ENCODE measurements at regions not wholly inside any gene's neighbourhood (a gene's known extent, or its start where the extent isn't known, plus 50 kb on each side); places are given as distances from the start of the nearest gene placed in this dataset.

DNA sequence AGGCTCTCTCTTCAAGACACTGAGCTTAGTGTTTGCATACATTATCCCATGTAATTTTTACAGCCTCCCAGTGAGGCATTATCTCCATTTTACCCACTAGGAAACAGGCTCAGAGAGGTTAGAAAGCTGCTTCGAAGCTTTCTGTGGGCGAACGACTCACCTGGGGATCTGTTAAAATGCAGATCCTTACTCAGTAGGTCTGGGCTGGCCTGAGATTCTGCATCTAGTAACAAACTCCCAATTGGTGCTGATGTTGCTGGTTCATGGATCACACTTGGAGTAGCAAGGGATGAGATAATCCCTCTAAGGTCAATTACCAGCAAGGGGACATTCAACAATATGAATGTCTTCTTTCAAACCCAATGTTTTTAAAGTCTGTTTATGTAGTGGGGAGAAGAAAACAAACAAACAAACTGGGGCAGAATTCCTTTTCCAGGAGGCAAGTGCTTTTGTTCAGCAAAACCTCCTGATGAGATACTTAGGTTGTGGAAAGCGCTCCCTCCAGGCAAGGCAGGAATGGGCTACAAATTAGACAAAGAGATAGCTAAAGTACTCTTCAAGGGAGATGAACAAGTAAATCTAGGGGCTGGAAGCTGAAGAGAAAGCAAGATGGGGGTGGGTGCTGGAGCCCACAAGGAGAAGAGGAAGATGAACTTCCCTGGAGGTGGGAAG is 311.9 kb downstream of the SHQ1 start:
- Mint-ChIP-seq H3K27me3 (peaks cover 4 to 6% of the 10 kb centered on the region in 2 donors), H3K9me3 (no peaks in the 10 kb centered on the region), H3K36me3 (no peaks in the 10 kb centered on the region), H3K27ac (no peak overlapping the region), H3K4me1 (peaks cover 0 to 2% (median 0%) of the 10 kb centered on the region in 4 donors), H3K4me3 (no peak overlapping the region)
- H3K27me3 ChIP-seq (ENCODE audit: insufficient read depth, low read length): no peaks in the 10 kb centered on the region
- POLR2A ChIA-PET (ENCODE audit: partially characterized antibody): no interaction called here
- DNase-seq: no peak
- intact Hi-C loops (cut with micrococcal nuclease): no loop called here
- CTCF ChIA-PET (ENCODE audit: partially characterized antibody): no interaction called here
- no peak overlapping the region for H3K4me3 ChIP-seq (ENCODE audit: low read length in 2 of 2)
- H3K4me1 ChIP-seq (ENCODE audit: insufficient read depth, low read length): no peaks in the 10 kb centered on the region
- no peak overlapping the region for H3K27ac ChIP-seq (ENCODE audit: low read depth, low read length)
- no peaks in the 10 kb centered on the region for H3K9me3 ChIP-seq (ENCODE audit: control insufficient read depth in 1 of 2, low read length in 2 of 2)
- no peaks in the 10 kb centered on the region for H3K36me3 ChIP-seq (ENCODE audit: insufficient read depth, low read length)

DNA sequence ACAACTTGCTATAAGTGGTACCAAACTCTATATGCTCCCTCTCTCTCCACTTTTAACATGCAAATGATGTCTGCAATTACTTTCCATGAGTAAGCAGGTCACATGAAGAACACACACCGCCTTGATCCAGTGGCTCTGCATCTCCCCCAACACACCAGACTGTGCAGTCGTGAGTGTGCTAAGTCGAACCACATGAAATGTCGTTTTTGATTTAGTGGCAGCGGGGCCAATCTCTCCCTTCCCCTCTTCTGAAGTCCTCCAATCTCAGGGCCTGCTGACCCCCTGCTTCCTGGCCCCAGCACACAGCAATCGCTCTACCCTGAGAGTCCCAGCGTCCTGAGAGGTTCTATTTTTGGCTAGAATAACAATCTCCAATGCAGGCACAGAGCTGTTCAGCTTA is 312.5 kb downstream of the SHQ1 start:
- intact Hi-C loops (cut with micrococcal nuclease): no loop called here
- no peaks in the 10 kb centered on the region for H3K4me1 ChIP-seq (ENCODE audit: insufficient read depth, low read length)
- H3K27me3 Mint-ChIP-seq: peaks cover 4 to 6% of the 10 kb centered on the region in 2 donors
- H3K4me3 Mint-ChIP-seq: no peak overlapping the region
- no peaks in the 10 kb centered on the region for H3K9me3 ChIP-seq (ENCODE audit: control insufficient read depth in 1 of 2, low read length in 2 of 2)
- H3K4me3 ChIP-seq (ENCODE audit: low read length in 2 of 2): no peak overlapping the region
- H3K4me1 Mint-ChIP-seq: peaks cover 0 to 2% (median 0%) of the 10 kb centered on the region in 4 donors
- peak overlapping the region in 1 of 7 donors; percentile 29 for H3K27ac Mint-ChIP-seq
- ChIA-PET CTCF (ENCODE audit: partially characterized antibody) (no interaction called here), POLR2A (ENCODE audit: partially characterized antibody) (no interaction called here)
- H3K27ac ChIP-seq (ENCODE audit: low read depth, low read length): no peak overlapping the region
- DNase-seq: no peak
- no peaks in the 10 kb centered on the region for H3K36me3 ChIP-seq (ENCODE audit: insufficient read depth, low read length)
- H3K9me3 Mint-ChIP-seq: no peaks in the 10 kb centered on the region
- H3K36me3 Mint-ChIP-seq: no peaks in the 10 kb centered on the region
- H3K27me3 ChIP-seq (ENCODE audit: insufficient read depth, low read length): no peaks in the 10 kb centered on the region

DNA sequence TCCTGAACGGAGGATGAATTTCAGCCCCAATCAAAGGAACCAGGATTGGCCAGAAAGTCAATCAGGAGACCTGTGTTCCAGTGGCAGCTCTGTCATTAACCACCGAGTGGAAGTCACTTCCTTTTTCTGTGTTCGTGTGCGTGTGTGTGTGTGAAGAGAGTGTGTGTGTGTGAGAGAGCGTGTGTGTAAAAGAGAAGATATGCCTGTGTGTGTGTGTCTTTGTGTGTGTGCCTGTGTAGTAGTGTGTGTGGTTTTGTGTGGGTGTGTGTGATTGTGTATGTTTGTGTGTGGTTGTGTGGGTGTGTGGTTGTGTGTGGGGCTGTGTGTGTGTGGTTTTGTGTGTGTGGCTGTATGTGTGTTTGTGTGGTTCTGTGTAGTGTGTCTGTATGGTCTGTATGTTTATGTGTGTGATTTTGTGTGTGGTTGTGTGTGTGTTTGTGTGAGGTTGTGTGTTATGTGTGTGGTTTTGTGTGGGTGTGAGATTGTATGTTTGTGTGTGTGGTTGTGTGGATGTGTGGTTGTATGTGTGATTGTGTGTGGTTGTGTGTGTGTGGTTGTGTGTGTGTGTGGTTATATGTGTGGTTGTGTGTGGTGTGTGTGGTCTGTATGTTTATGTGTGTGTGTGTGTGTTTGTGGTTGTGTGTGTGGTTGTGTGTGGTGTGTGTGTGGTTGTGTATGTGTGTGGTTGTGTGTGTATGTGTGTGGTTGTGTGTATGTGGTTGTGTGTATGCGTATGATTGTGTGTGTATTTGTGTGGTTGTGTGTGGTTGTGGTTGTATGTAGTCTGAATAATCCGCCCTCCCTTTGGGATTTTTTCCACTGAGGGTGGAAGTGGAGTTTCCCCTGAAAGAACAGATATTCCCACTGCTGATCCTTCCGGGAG is 314.4 kb downstream of the SHQ1 start:
- Mint-ChIP-seq H3K4me1 (peaks cover 0 to 2% (median 0%) of the 10 kb centered on the region in 4 donors), H3K27me3 (peaks cover 4% of the 10 kb centered on the region in 2 donors), H3K27ac (peak overlapping the region in 2 of 7 donors; percentile 47 to 54), H3K4me3 (peak overlapping the region in 1 of 8 donors; percentile 8), H3K9me3 (no peaks in the 10 kb centered on the region), H3K36me3 (no peaks in the 10 kb centered on the region)
- ChIA-PET CTCF (ENCODE audit: partially characterized antibody) (no interaction called here), POLR2A (ENCODE audit: partially characterized antibody) (no interaction called here)
- Histone ChIP-seq H3K4me1 (ENCODE audit: insufficient read depth, low read length) (no peaks in the 10 kb centered on the region), H3K27me3 (ENCODE audit: insufficient read depth, low read length) (no peaks in the 10 kb centered on the region), H3K9me3 (ENCODE audit: control insufficient read depth in 1 of 2, low read length in 2 of 2) (no peaks in the 10 kb centered on the region), H3K27ac (ENCODE audit: low read depth, low read length) (no peak overlapping the region), H3K36me3 (ENCODE audit: insufficient read depth, low read length) (no peaks in the 10 kb centered on the region), H3K4me3 (ENCODE audit: low read length in 2 of 2) (no peak overlapping the region)
- intact Hi-C loops (cut with micrococcal nuclease): no loop called here
- DNase-seq: no peak

DNA sequence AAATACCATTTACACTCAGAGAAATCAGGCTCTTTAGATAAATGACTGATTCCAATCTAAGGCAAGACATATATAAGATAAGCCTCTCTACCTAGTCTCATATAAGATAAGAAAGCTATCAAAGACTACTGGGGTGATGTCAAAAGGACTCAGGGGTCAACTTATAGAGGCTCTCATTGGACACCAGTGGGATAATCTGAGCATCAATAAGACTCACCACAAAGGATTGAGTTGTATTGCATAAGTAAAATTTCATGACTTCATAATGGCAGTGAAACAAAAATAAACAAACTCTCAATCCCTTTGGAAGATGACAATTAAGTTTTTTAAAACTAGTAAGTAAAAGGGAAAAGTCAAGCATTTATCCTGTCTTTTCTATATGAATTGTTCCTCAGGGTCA is 317.8 kb downstream of the SHQ1 start:
- intact Hi-C loops (cut with micrococcal nuclease): no loop called here
- Histone ChIP-seq H3K4me1 (ENCODE audit: insufficient read depth, low read length) (no peaks in the 10 kb centered on the region), H3K27ac (ENCODE audit: low read depth, low read length) (no peak overlapping the region), H3K9me3 (ENCODE audit: control insufficient read depth in 1 of 2, low read length in 2 of 2) (no peaks in the 10 kb centered on the region), H3K4me3 (ENCODE audit: low read length in 2 of 2) (no peak overlapping the region), H3K27me3 (ENCODE audit: insufficient read depth, low read length) (no peaks in the 10 kb centered on the region), H3K36me3 (ENCODE audit: insufficient read depth, low read length) (no peaks in the 10 kb centered on the region)
- Mint-ChIP-seq H3K4me3 (no peak overlapping the region), H3K4me1 (peaks cover 0 to 2% (median 0%) of the 10 kb centered on the region in 4 donors), H3K27ac (no peak overlapping the region), H3K9me3 (no peaks in the 10 kb centered on the region), H3K36me3 (no peaks in the 10 kb centered on the region), H3K27me3 (peaks cover 4% of the 10 kb centered on the region in 2 donors)
- ChIA-PET CTCF (ENCODE audit: partially characterized antibody) (no interaction called here), POLR2A (ENCODE audit: partially characterized antibody) (no interaction called here)
- no peak for DNase-seq

DNA sequence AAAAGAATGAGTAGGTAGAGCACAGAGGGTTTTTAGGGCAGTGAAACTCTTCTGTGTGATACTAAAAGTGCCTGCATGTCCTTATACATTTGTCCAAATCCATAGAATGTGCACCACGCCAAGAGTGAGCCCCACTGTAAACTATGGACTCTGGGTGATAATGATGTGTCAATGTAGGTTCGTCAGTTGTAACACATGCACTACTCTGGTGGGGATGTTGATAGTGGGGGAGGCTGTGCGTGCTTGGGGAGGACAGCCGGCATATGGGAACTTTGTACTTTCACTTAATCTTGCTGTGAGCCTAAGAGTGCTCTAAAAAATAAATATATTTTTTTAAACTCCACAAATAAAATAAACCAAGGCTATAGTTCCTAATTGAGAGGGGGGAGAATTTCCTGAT is 319.2 kb downstream of the SHQ1 start:
- ChIA-PET CTCF (ENCODE audit: partially characterized antibody) (no interaction called here), POLR2A (ENCODE audit: partially characterized antibody) (no interaction called here)
- H3K36me3 Mint-ChIP-seq: no peaks in the 10 kb centered on the region
- H3K27me3 ChIP-seq (ENCODE audit: insufficient read depth, low read length): no peaks in the 10 kb centered on the region
- H3K27ac ChIP-seq (ENCODE audit: low read depth, low read length): no peak overlapping the region
- intact Hi-C loops (cut with micrococcal nuclease): no loop called here
- H3K4me3 Mint-ChIP-seq: no peak overlapping the region
- DNase-seq: no peak
- peaks cover 0 to 2% (median 0%) of the 10 kb centered on the region in 4 donors for H3K4me1 Mint-ChIP-seq
- no peaks in the 10 kb centered on the region for H3K36me3 ChIP-seq (ENCODE audit: insufficient read depth, low read length)
- H3K9me3 Mint-ChIP-seq: no peaks in the 10 kb centered on the region
- H3K9me3 ChIP-seq (ENCODE audit: control insufficient read depth in 1 of 2, low read length in 2 of 2): no peaks in the 10 kb centered on the region
- H3K27me3 Mint-ChIP-seq: peaks cover 4% of the 10 kb centered on the region in 2 donors
- no peak overlapping the region for H3K4me3 ChIP-seq (ENCODE audit: low read length in 2 of 2)
- H3K27ac Mint-ChIP-seq: no peak overlapping the region
- H3K4me1 ChIP-seq (ENCODE audit: insufficient read depth, low read length): no peaks in the 10 kb centered on the region

DNA sequence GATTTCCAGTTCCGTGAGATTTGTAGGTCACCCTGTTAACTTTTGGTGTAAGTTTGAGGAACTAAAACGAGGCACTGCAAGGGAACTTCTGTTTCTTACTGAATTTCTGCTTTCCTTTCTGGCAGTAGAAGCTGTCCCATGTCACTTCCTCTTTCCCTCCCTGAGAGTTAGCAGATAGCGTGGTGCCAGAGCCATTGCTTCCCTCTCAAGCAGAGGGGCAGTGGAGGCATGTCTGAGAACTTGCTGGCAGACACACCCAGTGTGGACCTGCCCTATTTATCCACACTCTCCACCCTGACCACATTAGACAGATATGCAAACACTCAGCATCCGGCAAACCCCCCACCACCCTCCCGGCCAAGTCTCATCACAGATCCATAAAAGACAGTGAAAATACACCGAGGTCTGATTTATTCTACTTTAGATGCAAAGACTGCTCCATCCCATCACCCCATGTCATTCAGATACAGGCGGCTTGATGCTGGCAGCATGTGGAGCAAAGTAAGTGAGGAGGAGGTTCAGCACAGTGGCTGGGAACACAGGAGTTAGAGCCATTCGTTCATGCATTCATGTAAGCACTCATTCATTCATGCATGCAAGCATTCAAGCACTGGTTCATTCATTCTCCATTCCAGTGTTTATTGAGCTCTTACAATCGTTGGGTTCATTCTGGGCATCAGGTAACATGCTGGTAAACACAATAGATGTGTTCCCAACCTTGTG is 324.7 kb downstream of the SHQ1 start:
- ChIA-PET CTCF (ENCODE audit: partially characterized antibody) (no interaction called here), POLR2A (ENCODE audit: partially characterized antibody) (no interaction called here)
- no peak for DNase-seq
- no peak overlapping the region for H3K4me3 ChIP-seq (ENCODE audit: low read length in 2 of 2)
- Mint-ChIP-seq H3K9me3 (no peaks in the 10 kb centered on the region), H3K27me3 (no peaks in the 10 kb centered on the region), H3K36me3 (no peaks in the 10 kb centered on the region), H3K4me1 (peaks cover 6 to 11% (median 7%) of the 10 kb centered on the region in 4 donors), H3K4me3 (peak overlapping the region in 3 of 8 donors; percentile 19 to 65 (median 30)), H3K27ac (peak overlapping the region in 2 of 7 donors; percentile 59 to 61)
- H3K27me3 ChIP-seq (ENCODE audit: insufficient read depth, low read length): no peaks in the 10 kb centered on the region
- no peaks in the 10 kb centered on the region for H3K36me3 ChIP-seq (ENCODE audit: insufficient read depth, low read length)
- H3K9me3 ChIP-seq (ENCODE audit: control insufficient read depth in 1 of 2, low read length in 2 of 2): no peaks in the 10 kb centered on the region
- peaks cover 5% of the 10 kb centered on the region for H3K4me1 ChIP-seq (ENCODE audit: insufficient read depth, low read length)
- intact Hi-C loops (cut with micrococcal nuclease): no loop called here
- no peak overlapping the region for H3K27ac ChIP-seq (ENCODE audit: low read depth, low read length)

DNA sequence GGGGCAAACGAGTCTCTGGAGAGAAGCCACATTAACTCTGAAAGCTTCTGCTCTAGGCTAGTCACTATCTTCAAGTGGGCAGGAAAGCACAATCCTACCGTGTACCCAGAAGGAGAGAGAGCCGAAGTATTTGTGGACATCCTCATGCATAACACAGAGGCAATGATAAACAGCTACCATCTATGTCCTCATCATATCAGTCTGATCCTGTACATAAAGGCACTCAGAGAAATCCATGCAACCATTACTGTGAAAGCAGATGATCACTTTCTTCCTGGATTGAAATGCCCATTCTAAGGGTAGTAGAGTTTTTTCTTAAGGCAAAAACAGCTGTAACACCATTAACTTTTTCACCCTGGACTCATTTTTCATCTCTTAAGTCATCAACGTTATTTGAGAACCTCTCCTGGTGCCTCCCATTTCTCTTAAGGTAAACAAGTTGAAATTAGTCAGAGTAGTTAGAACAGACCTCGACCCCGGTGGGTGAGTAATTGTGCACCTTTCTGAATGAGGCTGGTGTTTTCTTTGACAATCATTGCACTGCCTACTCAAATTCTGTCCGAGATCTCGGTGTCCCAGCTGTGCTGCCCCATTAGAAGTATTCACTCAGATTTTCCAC is 327.4 kb downstream of the SHQ1 start:
- Histone ChIP-seq H3K36me3 (ENCODE audit: insufficient read depth, low read length) (no peaks in the 10 kb centered on the region), H3K9me3 (ENCODE audit: control insufficient read depth in 1 of 2, low read length in 2 of 2) (no peaks in the 10 kb centered on the region), H3K4me1 (ENCODE audit: insufficient read depth, low read length) (peaks cover 5% of the 10 kb centered on the region), H3K27me3 (ENCODE audit: insufficient read depth, low read length) (no peaks in the 10 kb centered on the region), H3K4me3 (ENCODE audit: low read length in 2 of 2) (no peak overlapping the region), H3K27ac (ENCODE audit: low read depth, low read length) (no peak overlapping the region)
- POLR2A ChIA-PET (ENCODE audit: partially characterized antibody): no interaction called here
- no peak for DNase-seq
- Mint-ChIP-seq H3K4me3 (no peak overlapping the region), H3K27me3 (no peaks in the 10 kb centered on the region), H3K4me1 (peaks cover 6 to 11% (median 7%) of the 10 kb centered on the region in 4 donors), H3K9me3 (no peaks in the 10 kb centered on the region), H3K36me3 (no peaks in the 10 kb centered on the region), H3K27ac (no peak overlapping the region)
- intact Hi-C loops (cut with micrococcal nuclease): no loop called here
- CTCF ChIA-PET (ENCODE audit: partially characterized antibody): no interaction called here

Data from CD4-positive, alpha-beta memory T cell (primary cell).